HG02623 (cell line): ENCODE measurements at regions not wholly inside any gene's neighbourhood (a gene's known extent, or its start where the extent isn't known, plus 50 kb on each side); places are given as distances from the start of the nearest gene placed in this dataset.
"Not testable (repeated sequence)": the region's sequence is repeated elsewhere in the genome, so short reads cannot be mapped to it uniquely, and the experiment has no call there.

ENCODE experiments used
- ATAC-seq: cut with Tn5 transposase; IDR thresholded peaks from one replicate; pipeline ENCODE4 v1.9.1; 2021; ENCODE audit warnings: moderate library complexity; ENCODE audit not compliant: unreplicated experiment

DNA sequence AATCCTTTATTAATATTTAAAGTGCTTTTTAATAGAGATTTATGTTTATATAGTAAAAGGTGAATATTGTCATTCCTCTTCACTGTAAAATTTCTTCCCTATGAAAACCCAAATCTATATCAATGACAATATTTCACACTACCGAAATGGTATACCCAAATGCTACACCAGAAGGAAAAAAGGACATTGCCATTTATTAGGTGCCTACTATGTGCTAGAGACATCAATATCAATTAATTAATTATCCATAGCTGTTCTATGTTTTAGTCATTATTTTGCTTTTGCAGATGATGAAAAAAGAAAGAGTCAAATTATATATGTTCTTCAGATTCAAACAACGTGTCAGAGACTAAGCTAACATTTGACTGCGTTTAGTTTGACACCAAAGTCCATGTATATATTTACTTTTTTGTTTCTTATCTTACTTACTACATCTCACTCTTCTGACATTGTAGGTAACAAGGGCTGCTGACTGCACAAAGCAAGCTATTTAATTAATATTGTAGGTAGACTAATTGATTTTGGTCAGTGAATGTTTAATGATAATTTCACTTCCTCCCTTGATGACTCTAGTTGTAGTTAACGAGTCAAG lies 614.0 kb upstream of the FOXG1 start:
- no peak for ATAC-seq

DNA sequence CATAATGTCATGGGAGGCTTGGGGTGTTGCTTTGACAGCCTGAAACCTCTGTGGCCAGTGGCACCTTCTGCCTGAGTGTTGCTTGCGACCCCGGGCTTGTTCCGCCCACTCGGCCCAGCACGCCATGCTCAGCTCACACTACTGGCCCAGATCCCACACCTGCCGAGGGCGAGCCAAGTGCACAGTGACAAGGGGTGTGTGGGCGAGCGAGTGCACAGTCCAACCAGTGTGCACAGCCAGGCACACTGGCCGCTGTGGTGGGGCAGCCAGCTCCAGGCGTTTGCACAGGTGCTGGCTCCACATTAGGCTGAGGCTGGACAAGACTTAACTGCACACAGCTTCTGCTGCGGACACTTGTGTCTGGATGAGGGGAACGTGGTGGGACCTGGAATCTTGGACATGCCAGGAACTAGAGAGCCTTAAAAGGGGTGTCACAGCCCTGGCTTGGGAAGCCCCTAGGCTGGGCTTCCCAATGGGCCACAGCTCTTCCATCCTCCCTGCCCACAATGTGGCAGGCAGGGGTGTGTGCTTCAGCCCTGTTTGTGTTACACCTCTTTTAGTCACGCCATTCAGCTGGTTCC lies 609.2 kb upstream of the FOXG1 start:
- ATAC-seq, result no peak

DNA sequence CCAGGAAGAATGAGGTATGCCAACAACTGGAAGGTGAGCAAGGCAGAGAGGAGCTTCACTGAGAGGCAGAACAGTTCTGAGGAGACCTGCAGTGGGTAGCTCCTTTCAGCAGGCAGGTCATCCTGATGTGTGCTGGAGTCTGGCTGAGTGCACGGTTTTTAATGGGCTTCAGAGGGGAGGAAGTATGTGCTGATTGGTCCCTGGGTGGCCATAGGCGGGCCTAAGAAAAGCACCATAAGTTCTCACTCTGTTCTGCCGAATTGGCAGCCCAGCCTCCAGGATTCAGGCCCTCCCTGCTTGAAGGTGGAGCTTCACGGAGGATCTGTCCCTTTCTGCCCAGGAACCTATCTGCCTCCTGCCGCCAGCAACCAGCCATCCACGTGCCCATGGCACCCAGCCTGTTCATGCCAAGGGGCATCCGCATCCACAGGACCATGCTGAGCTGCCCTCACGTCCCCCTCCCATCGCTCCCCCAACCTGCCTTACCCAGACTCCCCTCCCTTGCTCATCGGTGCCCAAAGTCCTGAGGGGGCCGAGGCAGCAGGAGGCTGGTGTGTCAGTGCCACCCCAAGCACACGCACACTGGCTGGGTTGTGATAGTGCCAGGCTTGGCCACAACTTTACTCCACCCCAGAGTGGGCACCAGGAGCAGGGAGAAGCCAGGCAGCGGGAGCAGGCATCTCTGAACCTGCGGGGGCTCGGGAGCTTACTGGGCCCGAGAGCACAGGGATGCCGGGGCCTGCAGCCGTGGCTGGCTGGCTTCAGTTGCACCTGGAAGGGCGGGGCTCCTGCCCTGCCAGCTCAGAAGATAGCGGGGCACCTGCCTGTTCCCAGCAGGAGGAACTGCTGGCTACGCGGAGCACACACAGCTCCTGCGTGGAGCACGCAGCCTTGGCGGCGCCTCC lies 608.4 kb upstream of the FOXG1 start:
- ATAC-seq, result no peak

DNA sequence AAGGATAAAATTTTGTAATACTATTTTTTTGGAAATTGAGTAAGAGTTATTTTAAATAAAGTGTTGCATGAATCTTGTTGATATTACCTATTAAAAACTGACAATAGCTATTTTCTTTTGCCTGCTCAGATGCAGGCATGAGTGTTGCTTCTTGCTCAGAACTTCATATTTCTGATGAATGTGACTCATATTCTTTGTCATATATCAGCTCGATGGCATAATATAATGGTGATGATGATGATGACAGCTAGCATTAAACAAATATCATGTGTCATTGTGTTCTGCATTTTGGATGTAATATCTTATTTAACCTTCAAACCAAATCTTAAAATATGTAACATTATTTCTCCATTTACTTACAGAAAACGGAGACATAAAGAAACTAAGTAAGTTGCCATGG lies 605.5 kb upstream of the FOXG1 start:
- ATAC-seq, result no peak

DNA sequence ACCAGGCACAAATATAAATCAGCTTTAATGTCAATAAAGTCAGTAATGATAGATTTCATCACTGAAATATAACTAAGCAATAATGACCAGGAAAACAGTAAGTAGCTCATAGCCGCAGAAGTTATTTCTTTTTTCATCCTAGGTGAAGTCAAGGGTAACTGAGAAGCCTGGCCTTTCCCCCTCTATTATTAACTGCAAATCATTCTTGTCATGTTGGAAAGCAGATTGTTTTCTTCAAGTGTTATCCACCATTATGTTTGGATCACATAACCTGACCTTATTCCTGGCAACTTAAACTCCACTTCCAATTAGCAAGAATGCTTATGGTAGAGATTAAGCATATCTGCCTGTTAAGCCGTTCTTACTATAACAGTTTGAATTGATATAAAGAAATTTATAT lies 603.4 kb upstream of the FOXG1 start:
- no peak for ATAC-seq

DNA sequence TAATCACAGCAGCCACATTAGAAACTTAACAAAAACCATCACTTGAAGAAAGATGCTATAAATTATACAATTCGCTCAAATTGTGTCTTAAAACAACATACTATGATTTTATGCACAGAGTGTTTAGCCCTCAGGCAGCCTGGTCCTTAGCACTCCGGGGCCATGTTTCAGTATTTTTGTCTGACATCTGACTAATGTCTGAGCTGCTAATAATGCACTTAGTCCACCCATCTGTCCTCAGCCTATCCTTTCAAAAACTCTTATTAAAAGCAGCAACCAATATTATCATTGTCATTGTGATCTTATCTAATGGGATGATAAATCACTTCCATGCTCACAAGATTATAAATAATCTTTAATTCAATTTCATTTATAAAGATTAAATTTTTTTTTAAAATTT lies 602.7 kb upstream of the FOXG1 start:
- ATAC-seq, result no peak

- not testable (repeated sequence) for ATAC-seq
Observed at GRCh38 chr14:28187902-28188830, 578.4 kb upstream of the FOXG1 start.

GRCh38 chr14:28196878-28197277 lies 569.7 kb upstream of the FOXG1 start:
- no peak for ATAC-seq

DNA sequence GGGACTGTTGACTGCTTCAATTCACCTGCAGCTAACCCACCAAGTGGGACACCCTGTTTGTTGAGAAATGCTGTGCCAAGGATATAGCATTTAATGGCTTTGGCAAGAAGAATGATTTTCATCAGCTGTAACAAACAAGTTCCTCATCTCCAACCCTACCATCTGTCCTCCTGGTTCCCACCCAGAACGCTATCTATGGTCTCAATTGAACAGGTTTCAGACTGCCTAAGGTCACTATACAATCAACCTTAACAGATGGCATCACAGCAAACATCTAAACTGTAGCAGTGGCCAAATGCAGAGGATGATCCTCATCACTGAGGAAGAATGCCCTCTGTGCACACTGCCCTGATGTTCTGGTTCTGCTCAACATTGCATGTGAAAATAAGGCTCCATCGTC lies 546.2 kb upstream of the FOXG1 start:
- ATAC-seq, result no peak

DNA sequence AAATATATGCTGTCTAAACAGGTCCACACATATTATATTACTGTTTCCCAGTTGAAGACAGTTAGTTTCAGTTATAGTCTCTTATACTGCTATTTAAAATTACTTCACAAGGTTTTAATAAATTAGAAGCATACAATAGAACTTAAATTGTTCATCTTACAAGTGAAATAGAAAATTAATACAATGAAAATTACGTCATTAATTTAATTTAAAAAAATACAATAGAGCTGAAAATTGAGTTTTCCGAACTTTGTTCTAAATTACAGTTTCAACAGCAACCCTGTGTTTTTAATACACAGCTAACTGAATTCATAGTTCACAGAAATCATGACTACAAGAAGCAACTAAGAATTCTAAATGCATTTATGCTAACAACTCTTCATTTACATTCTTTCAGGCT lies 525.7 kb upstream of the FOXG1 start:
- ATAC-seq, result no peak

DNA sequence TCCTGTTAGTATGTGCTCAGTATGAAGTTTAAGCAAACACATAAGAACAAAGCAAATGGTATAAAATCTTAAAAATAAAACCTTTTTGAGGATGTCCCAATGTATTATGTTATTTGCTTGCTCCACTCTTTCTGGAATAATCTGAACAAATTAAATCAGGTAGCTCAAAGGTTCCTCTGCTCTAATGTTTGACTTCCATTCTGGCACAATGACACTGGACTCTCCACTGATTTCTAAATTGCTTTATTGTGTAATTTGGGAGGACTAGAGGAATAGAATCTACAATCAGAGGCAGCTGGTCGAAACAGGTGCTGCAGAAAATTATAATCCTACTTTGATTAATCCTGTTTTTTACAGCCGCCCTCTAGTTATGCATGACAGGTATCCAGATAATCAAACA lies 523.7 kb upstream of the FOXG1 start:
- no peak for ATAC-seq

DNA sequence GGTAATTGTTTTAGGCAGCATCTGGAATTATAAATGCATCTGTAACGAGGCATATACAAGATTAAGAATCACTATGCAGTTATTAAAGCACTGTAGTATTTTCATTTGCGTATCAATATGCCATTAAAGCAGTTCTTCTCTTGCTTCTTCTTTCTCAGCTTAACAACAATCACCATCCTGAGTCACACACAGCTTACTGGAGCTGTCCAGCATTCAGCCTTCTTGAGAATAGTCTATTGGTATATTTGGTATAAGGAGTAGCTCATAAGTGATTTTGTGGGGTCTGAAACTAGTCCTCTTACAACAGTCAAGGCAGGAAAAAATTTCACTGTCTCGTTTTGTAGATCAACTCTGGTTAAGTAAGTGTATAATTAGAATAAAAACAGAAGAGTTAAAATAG lies 523.0 kb upstream of the FOXG1 start:
- ATAC-seq, result no peak

DNA sequence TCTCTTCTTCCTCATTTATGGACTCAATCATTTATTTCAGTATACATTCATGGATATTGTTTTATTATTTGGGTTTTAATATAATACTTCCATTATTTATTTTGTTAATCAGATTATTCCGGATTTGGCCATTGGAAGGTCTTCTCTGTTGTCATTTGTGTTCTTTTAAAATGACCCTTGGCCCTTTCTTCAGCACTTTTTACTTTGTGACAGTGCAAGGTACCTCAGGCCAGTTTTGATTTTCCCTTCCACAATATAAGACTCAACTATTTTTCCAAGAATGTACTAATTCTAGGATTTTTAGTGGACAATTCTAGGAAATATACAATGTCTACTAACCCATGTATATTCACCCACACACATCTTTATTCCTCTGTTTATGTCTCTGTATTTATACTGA lies 521.4 kb upstream of the FOXG1 start:
- ATAC-seq, result no peak

- no peak for ATAC-seq
Observed at GRCh38 chr14:28247491-28247890, 519.1 kb upstream of the FOXG1 start.

GRCh38 chr14:28252124-28252523 lies 514.5 kb upstream of the FOXG1 start:
- not testable (repeated sequence) for ATAC-seq

DNA sequence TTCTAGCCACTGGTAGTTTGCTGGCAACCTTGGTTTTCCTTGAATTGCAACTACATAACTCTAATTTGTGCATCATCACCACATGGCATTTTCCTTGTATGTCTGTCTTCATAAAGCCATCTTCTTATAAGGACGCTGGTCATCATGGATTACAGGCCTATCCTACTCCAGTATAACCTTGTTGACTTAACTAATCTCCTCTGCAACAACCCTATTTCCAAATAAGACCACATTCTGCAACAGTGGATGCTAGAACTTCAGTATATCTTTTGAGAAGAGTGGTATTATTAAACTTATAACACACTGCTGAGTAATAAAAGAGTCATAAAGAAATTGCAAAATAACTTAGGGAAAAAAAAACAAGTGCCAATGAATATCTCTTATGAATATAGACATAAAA lies 511.8 kb upstream of the FOXG1 start:
- no peak for ATAC-seq

DNA sequence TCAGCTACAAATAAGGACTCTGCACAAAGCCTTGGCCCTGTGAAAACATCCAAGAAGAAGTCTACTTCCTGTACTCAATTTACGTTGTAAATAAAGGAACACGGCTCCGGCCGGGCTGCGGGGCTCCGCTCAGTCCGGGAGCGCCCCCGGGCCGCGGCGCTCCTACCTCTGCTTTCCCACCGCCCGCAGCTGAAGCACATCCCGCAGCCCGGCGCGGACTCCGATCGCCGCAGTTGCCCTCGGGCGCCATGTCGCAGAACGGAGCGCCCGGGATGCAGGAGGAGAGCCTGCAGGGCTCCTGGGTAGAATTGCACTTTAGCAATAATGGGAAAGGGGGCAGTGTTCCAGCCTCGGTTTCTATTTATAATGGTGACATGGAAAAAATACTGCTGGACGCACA lies 502.3 kb upstream of the FOXG1 start:
- ATAC-seq, result no peak

- ATAC-seq, result no peak
Observed at GRCh38 chr14:28272270-28272669, 494.3 kb upstream of the FOXG1 start.

- no peak for ATAC-seq
Observed at GRCh38 chr14:28280530-28280929, 486.1 kb upstream of the FOXG1 start.

DNA sequence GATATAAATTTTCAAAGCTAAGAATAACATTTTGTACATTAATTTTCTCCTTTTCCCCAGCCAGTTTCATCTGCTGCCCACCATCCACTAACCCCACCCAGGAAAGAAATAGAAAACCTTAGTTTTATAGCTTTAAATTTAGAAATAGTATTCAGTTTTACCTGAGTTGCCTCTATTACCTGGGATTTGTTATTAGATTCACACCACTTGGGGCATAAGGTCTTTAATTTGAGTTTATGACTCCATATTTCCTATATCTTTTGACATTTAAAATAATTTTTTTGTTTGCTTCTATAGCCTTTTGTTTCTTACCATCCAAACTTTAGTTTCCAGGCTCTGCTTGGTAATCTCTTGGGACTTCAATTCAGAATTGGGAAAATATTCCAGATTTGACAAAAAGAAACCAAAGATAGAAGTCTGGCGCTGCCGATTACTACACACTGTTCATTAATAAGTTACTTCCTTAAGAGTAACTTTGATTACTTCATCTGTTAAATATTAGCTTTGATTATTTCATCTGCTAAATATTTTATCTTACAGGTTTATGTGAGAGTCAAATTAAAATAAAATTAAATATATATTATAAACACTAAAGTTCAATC lies 485.5 kb upstream of the FOXG1 start:
- no peak for ATAC-seq
